Hepatocyte (in vitro differentiated cells): ENCODE measurements at regions not wholly inside any gene's neighbourhood (a gene's known extent, or its start where the extent isn't known, plus 50 kb on each side); places are given as distances from the start of the nearest gene placed in this dataset.

Source experiments
- EZH2 ChIP-seq: fragments of 200-600 bp; sonication (generic); IDR thresholded peaks from 2 replicates; pipeline ENCODE4 v1.6.1; 2016; ENCODE audit warnings: antibody characterized with exemption, mild to moderate bottlenecking, borderline replicate concordance
- TF ChIP-seq, protein P1 (sequence below): fragments of 200-600 bp; sonication (generic); IDR thresholded peaks from 2 replicates; pipeline ENCODE4 v1.5.1; 2016; ENCODE audit warnings: antibody characterized with exemption, mild to moderate bottlenecking; ENCODE audit not compliant: poor library complexity

DNA sequence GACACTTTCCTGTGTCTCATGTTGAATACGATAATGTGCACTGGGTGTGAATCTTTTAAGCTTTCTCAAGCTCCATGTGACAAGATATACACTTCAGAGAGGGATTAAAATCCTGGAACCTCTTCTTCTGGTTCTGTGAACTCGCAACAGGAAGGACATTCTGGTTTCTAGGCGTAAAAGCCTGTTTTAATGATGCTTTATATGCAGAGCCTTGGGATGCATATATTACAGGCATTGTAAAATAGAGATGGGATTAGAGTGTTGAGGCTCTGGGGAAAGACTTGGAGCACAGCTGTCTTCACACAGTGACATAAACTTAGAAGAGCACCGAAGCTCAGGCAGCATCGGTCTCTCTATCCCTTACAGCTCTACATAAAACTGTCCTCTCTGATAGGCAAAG, 107.7 kb upstream of the SV2C start:
- TF ChIP-seq, protein P1, sequence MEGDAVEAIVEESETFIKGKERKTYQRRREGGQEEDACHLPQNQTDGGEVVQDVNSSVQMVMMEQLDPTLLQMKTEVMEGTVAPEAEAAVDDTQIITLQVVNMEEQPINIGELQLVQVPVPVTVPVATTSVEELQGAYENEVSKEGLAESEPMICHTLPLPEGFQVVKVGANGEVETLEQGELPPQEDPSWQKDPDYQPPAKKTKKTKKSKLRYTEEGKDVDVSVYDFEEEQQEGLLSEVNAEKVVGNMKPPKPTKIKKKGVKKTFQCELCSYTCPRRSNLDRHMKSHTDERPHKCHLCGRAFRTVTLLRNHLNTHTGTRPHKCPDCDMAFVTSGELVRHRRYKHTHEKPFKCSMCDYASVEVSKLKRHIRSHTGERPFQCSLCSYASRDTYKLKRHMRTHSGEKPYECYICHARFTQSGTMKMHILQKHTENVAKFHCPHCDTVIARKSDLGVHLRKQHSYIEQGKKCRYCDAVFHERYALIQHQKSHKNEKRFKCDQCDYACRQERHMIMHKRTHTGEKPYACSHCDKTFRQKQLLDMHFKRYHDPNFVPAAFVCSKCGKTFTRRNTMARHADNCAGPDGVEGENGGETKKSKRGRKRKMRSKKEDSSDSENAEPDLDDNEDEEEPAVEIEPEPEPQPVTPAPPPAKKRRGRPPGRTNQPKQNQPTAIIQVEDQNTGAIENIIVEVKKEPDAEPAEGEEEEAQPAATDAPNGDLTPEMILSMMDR, result no peak
- TF ChIP-seq EZH2, result no peak
